ENCODE measurements at regions not wholly inside any gene's neighbourhood (a gene's known extent, or its start where the extent isn't known, plus 50 kb on each side); places are given as distances from the start of the nearest gene placed in this dataset.

DNA sequence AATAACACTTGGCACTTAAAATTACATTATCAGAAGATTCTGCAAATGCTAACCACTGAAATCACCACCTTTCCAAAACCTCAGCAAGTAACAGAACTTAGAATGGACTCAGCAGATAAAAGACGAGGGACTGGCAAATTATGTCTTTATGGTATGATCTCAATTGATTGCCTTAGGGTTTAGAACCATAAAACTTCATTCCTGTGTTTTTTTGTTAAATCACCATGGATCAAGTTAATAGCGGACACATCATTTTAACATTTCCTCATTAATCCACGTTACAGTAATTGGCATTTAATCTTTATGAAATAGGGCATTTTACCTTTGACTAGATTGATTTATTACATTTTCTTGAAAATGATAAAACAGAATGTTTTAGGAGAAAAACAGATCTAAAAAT lies 2070.3 kb downstream of the PCDH9 start:
- no peak for DNase-seq (ENCODE audit: low read depth)
- TF ChIP-seq, protein P1, sequence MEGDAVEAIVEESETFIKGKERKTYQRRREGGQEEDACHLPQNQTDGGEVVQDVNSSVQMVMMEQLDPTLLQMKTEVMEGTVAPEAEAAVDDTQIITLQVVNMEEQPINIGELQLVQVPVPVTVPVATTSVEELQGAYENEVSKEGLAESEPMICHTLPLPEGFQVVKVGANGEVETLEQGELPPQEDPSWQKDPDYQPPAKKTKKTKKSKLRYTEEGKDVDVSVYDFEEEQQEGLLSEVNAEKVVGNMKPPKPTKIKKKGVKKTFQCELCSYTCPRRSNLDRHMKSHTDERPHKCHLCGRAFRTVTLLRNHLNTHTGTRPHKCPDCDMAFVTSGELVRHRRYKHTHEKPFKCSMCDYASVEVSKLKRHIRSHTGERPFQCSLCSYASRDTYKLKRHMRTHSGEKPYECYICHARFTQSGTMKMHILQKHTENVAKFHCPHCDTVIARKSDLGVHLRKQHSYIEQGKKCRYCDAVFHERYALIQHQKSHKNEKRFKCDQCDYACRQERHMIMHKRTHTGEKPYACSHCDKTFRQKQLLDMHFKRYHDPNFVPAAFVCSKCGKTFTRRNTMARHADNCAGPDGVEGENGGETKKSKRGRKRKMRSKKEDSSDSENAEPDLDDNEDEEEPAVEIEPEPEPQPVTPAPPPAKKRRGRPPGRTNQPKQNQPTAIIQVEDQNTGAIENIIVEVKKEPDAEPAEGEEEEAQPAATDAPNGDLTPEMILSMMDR (IDR thresholded peaks at IDR 0.05; ENCODE audit: insufficient read depth, low read depth, low read length, missing control alignments) = no peak

DNA sequence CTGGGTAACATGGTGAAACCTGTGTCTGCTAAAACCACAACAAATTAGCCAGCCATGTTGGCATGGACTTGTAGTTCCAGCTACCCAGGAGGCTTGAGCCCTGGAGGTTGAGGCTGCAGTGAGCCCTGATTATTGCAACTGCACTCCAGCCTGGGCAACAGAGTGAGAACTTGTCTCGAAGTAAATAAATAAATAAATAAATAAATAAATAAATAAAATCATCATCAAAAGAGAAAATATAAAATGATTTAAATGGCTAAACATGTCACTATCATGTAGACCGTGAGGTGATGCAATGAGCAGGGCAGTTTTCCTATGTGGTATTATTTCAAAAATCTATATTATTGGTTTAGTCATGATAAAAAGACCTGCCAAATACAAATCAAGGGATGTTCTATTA lies 2074.3 kb downstream of the PCDH9 start:
- H3K4me3 ChIP-seq (ENCODE audit: low read length) = no peak overlapping the region
- no peak for DNase-seq (ENCODE audit: low read depth)
- TF ChIP-seq, protein P1 (IDR thresholded peaks at IDR 0.05; ENCODE audit: insufficient read depth, low read depth, low read length, missing control alignments) = no peak

More for the DNA sequence above, 2070.3 kb downstream of the PCDH9 start:
- H3K4me3 ChIP-seq (ENCODE audit: low read length) = no peak overlapping the region

DNA sequence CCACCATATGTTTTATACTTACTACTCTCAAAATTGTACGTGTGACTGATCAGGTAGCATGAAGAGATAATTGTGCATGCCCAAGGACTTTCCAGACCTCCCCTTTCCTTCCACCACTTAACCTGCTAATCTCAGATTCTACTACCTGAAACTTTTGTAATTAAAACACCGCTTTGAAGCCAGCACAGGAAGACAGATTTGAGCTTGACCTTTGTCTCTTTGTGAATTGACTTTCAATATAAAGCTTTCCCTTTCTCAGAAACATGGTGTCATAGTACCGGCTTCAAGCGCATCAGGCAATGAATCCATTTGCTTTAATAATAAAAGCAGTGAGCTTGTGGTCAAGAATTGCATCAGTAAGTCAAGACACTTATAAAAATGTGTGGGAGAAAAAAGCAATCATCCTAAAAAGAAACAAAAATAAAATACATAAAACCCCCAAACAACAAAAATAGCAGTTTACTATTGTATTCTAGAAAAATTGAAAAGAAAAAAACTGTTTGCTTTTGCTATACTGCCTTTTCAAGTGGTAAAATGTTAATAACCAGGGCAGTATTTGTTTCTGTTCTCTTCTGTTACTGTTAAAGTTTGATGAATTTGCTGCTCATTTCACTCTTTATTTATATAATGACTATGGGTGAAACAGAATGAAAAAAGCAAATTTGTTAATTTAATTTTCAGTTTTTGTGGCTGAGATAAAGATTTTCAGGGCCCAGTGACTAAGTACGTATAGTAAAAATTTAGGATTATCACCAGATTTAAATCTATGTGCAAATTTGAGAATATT lies 2075.3 kb downstream of the PCDH9 start:
- no peak for DNase-seq (ENCODE audit: low read depth)
- TF ChIP-seq, protein P1 (IDR thresholded peaks at IDR 0.05; ENCODE audit: insufficient read depth, low read depth, low read length, missing control alignments) = no peak

DNA sequence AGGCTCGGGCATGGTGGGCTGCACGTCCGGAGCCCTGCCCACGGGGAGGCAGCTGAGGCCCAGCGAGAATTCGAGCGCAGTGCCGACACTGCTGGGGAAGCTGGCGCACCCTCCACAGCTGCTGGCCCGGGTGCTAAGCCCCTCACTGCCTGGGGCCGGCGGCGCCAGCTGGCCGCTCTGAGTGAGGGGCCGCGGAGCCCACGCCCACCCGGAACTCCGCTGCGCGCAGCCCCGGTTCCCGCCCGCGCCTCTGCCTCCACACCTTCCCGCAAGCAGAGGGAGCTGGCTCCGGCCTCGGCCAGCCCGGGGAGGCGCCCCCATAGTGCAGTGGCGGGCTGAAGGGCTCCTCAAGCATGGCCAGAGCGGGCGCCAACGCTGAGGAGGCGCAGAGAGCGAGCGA lies 2080.4 kb downstream of the PCDH9 start:
- TF ChIP-seq, protein P1 (IDR thresholded peaks at IDR 0.05; ENCODE audit: insufficient read depth, low read depth, low read length, missing control alignments) = no peak
- DNase-seq (ENCODE audit: low read depth) = no peak
- no peak overlapping the region for H3K4me3 ChIP-seq (ENCODE audit: low read length)

More for the DNA sequence above, 2075.3 kb downstream of the PCDH9 start:
- H3K4me3 ChIP-seq (ENCODE audit: low read length) = no peak overlapping the region

DNA sequence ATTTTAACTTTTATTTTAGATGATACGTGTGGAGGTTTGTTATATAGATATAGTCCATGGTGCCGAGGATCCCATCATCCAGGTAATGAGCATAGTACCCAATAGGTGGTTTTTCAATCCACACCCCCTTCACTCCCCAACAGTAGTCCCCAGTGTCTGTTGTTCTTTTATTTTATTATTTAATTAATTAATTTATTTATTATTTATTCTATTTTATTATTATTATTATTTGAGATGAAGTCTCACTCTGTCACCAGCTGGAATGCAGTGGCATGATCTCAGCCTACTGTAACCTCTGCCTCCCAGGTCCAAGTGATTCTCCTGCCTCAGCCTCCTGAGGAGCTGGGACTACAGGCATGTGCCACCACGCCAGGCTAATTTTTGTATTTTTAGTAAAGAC lies 2086.2 kb downstream of the PCDH9 start:
- H3K4me3 ChIP-seq (ENCODE audit: low read length) = no peak overlapping the region
- TF ChIP-seq, protein P1 (IDR thresholded peaks at IDR 0.05; ENCODE audit: insufficient read depth, low read depth, low read length, missing control alignments) = no peak
- no peak for DNase-seq (ENCODE audit: low read depth)

DNA sequence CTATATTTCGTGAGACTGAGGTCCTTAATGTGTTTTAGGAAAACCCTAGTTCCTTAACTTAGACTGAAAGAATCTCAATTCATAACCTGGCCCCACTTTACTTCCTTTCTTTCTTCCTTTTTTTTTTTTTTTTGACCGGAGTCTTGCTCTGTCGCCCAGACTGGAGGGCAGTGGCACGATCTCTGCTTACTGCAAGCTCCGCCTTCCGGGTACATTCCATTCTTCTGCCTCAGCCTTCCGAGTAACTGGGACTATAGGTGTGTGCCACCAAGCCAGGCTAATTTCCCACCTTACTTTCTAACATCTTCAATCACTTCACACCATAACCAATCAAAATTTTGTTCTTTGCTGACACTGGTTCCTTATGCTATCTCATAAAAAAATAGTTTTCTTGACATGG lies 2097.0 kb downstream of the PCDH9 start:
- H3K4me3 ChIP-seq (ENCODE audit: low read length) = no peak overlapping the region
- TF ChIP-seq, protein P1 (IDR thresholded peaks at IDR 0.05; ENCODE audit: insufficient read depth, low read depth, low read length, missing control alignments) = no peak
- DNase-seq (ENCODE audit: low read depth) = peak; percentile 10

DNA sequence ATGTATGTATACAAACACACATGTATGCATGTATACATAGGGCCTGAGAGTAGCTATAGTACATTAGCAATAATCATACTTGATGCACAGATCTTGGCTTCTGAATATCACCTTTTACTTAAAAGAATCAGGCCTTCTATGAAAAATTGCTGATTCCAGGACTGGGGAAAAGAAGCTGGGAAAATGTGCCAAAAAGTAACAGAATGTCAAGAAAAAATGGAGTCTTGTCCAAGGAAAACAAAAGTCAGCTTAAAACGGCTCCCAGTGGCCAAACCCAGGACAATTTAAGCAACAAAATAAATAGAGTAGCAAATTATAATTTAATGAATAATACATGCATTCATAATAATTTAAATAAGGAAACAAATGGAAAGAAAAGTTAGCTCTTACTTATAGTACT lies 2104.9 kb downstream of the PCDH9 start:
- no peak overlapping the region for H3K4me3 ChIP-seq (ENCODE audit: low read length)
- DNase-seq (ENCODE audit: low read depth) = no peak
- TF ChIP-seq, protein P1 (IDR thresholded peaks at IDR 0.05; ENCODE audit: insufficient read depth, low read depth, low read length, missing control alignments) = no peak

All from epithelial cell of esophagus (primary cell).